ENCODE measurements at regions not wholly inside any gene's neighbourhood (a gene's known extent, or its start where the extent isn't known, plus 50 kb on each side); places are given as distances from the start of the nearest gene placed in this dataset.
"Not testable (repeated sequence)": the region's sequence is repeated elsewhere in the genome, so short reads cannot be mapped to it uniquely, and the experiment has no call there.

- ATAC-seq, H3K4me1 Mint-ChIP-seq, POLR2A ChIA-PET: not testable (repeated sequence)
Measured at GRCh38 chr9:61817127-61817705, 627.4 kb downstream of the SPATA31A7 start.

GRCh38 chr9:61853624-61854259 lies 663.9 kb downstream of the SPATA31A7 start:
- ATAC-seq (peak; percentile 73), DNase-seq (peak; percentile 58 to 89 (median 86))
- CTCF ChIA-PET; H3K36me3 ChIP-seq (ENCODE audit: control insufficient read depth in 2 of 3, insufficient read depth in 3 of 3, low read length in 3 of 3); intact Hi-C loops (cut with micrococcal nuclease); H3K4me1 Mint-ChIP-seq; H3K36me3 Mint-ChIP-seq; H3K4me3 Mint-ChIP-seq; H3K9me3 ChIP-seq (ENCODE audit: control insufficient read depth in 2 of 3, low read length in 3 of 3); H3K9me3 Mint-ChIP-seq; H3K27ac Mint-ChIP-seq; POLR2A ChIA-PET; H3K27me3 ChIP-seq (ENCODE audit: control insufficient read depth in 2 of 2, insufficient read depth in 2 of 2, low read length in 2 of 2); H3K27ac ChIP-seq (ENCODE audit: low read depth, low read length); H3K4me3 ChIP-seq (ENCODE audit: low read length); H3K4me1 ChIP-seq (ENCODE audit: control insufficient read depth in 2 of 2, insufficient read depth in 2 of 2, low read length in 2 of 2); H3K27me3 Mint-ChIP-seq: not testable (repeated sequence)

More at GRCh38 chr9:61817127-61817705, 627.4 kb downstream of the SPATA31A7 start:
- H3K36me3 ChIP-seq (ENCODE audit: control insufficient read depth in 2 of 3, insufficient read depth in 3 of 3, low read length in 3 of 3); intact Hi-C loops (cut with micrococcal nuclease); H3K27me3 Mint-ChIP-seq; H3K4me3 ChIP-seq (ENCODE audit: low read length); H3K36me3 Mint-ChIP-seq; DNase-seq; H3K9me3 ChIP-seq (ENCODE audit: control insufficient read depth in 2 of 3, low read length in 3 of 3); H3K27ac Mint-ChIP-seq; H3K27ac ChIP-seq (ENCODE audit: low read depth, low read length); H3K9me3 Mint-ChIP-seq; CTCF ChIA-PET; H3K4me1 ChIP-seq (ENCODE audit: control insufficient read depth in 2 of 2, insufficient read depth in 2 of 2, low read length in 2 of 2); H3K27me3 ChIP-seq (ENCODE audit: control insufficient read depth in 2 of 2, insufficient read depth in 2 of 2, low read length in 2 of 2); H3K4me3 Mint-ChIP-seq: not testable (repeated sequence)

GRCh38 chr9:61854260-61854640 lies 664.4 kb downstream of the SPATA31A7 start:
- Mint-ChIP-seq H3K4me3 (peak overlapping the region in 1 of 10 donors; percentile 59), H3K27ac (peak overlapping the region in 1 of 9 donors; percentile 18)
- H3K27ac ChIP-seq (ENCODE audit: low read depth, low read length); H3K4me3 ChIP-seq (ENCODE audit: low read length); H3K4me1 Mint-ChIP-seq; H3K36me3 Mint-ChIP-seq; H3K27me3 Mint-ChIP-seq; intact Hi-C loops (cut with micrococcal nuclease); H3K4me1 ChIP-seq (ENCODE audit: control insufficient read depth in 2 of 2, insufficient read depth in 2 of 2, low read length in 2 of 2); ATAC-seq; H3K9me3 Mint-ChIP-seq; POLR2A ChIA-PET; CTCF ChIA-PET; H3K9me3 ChIP-seq (ENCODE audit: control insufficient read depth in 2 of 3, low read length in 3 of 3); H3K36me3 ChIP-seq (ENCODE audit: control insufficient read depth in 2 of 3, insufficient read depth in 3 of 3, low read length in 3 of 3); H3K27me3 ChIP-seq (ENCODE audit: control insufficient read depth in 2 of 2, insufficient read depth in 2 of 2, low read length in 2 of 2): not testable (repeated sequence)
- DNase-seq, result peak in 2 of 9 donors; percentile 8 to 30

- H3K36me3 ChIP-seq (ENCODE audit: control insufficient read depth in 2 of 3, insufficient read depth in 3 of 3, low read length in 3 of 3); POLR2A ChIA-PET; H3K36me3 Mint-ChIP-seq; H3K9me3 Mint-ChIP-seq; intact Hi-C loops (cut with micrococcal nuclease); H3K9me3 ChIP-seq (ENCODE audit: control insufficient read depth in 2 of 3, low read length in 3 of 3); CTCF ChIA-PET; H3K27me3 Mint-ChIP-seq; H3K4me1 Mint-ChIP-seq; H3K27ac ChIP-seq (ENCODE audit: low read depth, low read length); H3K4me1 ChIP-seq (ENCODE audit: control insufficient read depth in 2 of 2, insufficient read depth in 2 of 2, low read length in 2 of 2); H3K4me3 ChIP-seq (ENCODE audit: low read length); H3K27me3 ChIP-seq (ENCODE audit: control insufficient read depth in 2 of 2, insufficient read depth in 2 of 2, low read length in 2 of 2); DNase-seq; H3K4me3 Mint-ChIP-seq; H3K27ac Mint-ChIP-seq: not testable (repeated sequence)
- ATAC-seq, result peak; percentile 68
Measured at GRCh38 chr9:61856283-61856682, 666.4 kb downstream of the SPATA31A7 start.

- not testable (repeated sequence) for H3K4me3 ChIP-seq (ENCODE audit: low read length)
- peak in 4 of 9 donors; percentile 0 to 20 (median 11) for DNase-seq
Measured at GRCh38 chr9:61856858-61857453, 667.1 kb downstream of the SPATA31A7 start.

GRCh38 chr9:61857709-61858351 lies 668.0 kb downstream of the SPATA31A7 start:
- POLR2A ChIA-PET; H3K36me3 ChIP-seq (ENCODE audit: control insufficient read depth in 2 of 3, insufficient read depth in 3 of 3, low read length in 3 of 3); H3K4me1 Mint-ChIP-seq: not testable (repeated sequence)

More at GRCh38 chr9:61856858-61857453, 667.1 kb downstream of the SPATA31A7 start:
- H3K4me3 Mint-ChIP-seq, result peak overlapping the region in 3 of 10 donors; percentile 27 to 65 (median 43)
- H3K36me3 ChIP-seq (ENCODE audit: control insufficient read depth in 2 of 3, insufficient read depth in 3 of 3, low read length in 3 of 3); H3K4me1 Mint-ChIP-seq; POLR2A ChIA-PET; H3K9me3 Mint-ChIP-seq; intact Hi-C loops (cut with micrococcal nuclease); H3K27me3 Mint-ChIP-seq; H3K9me3 ChIP-seq (ENCODE audit: control insufficient read depth in 2 of 3, low read length in 3 of 3); H3K27me3 ChIP-seq (ENCODE audit: control insufficient read depth in 2 of 2, insufficient read depth in 2 of 2, low read length in 2 of 2); H3K4me1 ChIP-seq (ENCODE audit: control insufficient read depth in 2 of 2, insufficient read depth in 2 of 2, low read length in 2 of 2); H3K27ac Mint-ChIP-seq; H3K27ac ChIP-seq (ENCODE audit: low read depth, low read length); CTCF ChIA-PET; H3K36me3 Mint-ChIP-seq: not testable (repeated sequence)
- ATAC-seq, result peak; percentile 27

More at GRCh38 chr9:61857709-61858351, 668.0 kb downstream of the SPATA31A7 start:
- H3K9me3 ChIP-seq (ENCODE audit: control insufficient read depth in 2 of 3, low read length in 3 of 3); CTCF ChIA-PET; intact Hi-C loops (cut with micrococcal nuclease); H3K4me1 ChIP-seq (ENCODE audit: control insufficient read depth in 2 of 2, insufficient read depth in 2 of 2, low read length in 2 of 2); H3K9me3 Mint-ChIP-seq; H3K4me3 ChIP-seq (ENCODE audit: low read length); H3K27ac ChIP-seq (ENCODE audit: low read depth, low read length); H3K4me3 Mint-ChIP-seq; DNase-seq; H3K27me3 Mint-ChIP-seq; H3K27ac Mint-ChIP-seq; H3K27me3 ChIP-seq (ENCODE audit: control insufficient read depth in 2 of 2, insufficient read depth in 2 of 2, low read length in 2 of 2); H3K36me3 Mint-ChIP-seq: not testable (repeated sequence)
- peak; percentile 72 for ATAC-seq
